ENCODE measurements at regions not wholly inside any gene's neighbourhood (a gene's known extent, or its start where the extent isn't known, plus 50 kb on each side); places are given as distances from the start of the nearest gene placed in this dataset.

DNA sequence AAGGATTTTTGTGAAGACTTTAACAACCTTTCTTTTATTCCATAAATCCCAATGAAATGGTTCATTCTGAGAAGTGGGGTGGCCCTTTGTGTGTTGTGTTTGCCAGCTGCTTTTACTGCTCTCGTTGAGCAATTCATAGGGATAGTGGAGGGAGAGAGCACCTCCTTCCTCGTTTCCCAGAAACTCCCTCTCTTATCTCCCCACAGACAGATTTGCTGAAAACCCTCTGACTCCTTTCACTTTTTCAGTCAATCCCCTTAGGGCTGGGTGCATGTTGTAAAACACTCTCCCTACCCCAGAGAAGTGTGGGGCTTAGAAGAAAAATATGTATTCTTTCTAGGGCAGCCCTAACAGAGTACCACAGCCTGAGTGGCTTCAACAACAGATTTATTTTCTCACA, 557.2 kb upstream of the RGMA start:
- Histone ChIP-seq H3K4me1 (ENCODE audit: low read depth) (no peaks in the 10 kb centered on the region), H3K9me3 (no peaks in the 10 kb centered on the region), H3K36me3 (ENCODE audit: low read depth) (no peaks in the 10 kb centered on the region), H3K4me3 (no peak overlapping the region)
- ATAC-seq, result no peak
- TF ChIP-seq, protein P1, sequence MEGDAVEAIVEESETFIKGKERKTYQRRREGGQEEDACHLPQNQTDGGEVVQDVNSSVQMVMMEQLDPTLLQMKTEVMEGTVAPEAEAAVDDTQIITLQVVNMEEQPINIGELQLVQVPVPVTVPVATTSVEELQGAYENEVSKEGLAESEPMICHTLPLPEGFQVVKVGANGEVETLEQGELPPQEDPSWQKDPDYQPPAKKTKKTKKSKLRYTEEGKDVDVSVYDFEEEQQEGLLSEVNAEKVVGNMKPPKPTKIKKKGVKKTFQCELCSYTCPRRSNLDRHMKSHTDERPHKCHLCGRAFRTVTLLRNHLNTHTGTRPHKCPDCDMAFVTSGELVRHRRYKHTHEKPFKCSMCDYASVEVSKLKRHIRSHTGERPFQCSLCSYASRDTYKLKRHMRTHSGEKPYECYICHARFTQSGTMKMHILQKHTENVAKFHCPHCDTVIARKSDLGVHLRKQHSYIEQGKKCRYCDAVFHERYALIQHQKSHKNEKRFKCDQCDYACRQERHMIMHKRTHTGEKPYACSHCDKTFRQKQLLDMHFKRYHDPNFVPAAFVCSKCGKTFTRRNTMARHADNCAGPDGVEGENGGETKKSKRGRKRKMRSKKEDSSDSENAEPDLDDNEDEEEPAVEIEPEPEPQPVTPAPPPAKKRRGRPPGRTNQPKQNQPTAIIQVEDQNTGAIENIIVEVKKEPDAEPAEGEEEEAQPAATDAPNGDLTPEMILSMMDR (IDR thresholded peaks at IDR 0.05), result no peak
- intact Hi-C loops (cut with DNase I, micrococcal nuclease), result no loop called here
- no peak for DNase-seq

DNA sequence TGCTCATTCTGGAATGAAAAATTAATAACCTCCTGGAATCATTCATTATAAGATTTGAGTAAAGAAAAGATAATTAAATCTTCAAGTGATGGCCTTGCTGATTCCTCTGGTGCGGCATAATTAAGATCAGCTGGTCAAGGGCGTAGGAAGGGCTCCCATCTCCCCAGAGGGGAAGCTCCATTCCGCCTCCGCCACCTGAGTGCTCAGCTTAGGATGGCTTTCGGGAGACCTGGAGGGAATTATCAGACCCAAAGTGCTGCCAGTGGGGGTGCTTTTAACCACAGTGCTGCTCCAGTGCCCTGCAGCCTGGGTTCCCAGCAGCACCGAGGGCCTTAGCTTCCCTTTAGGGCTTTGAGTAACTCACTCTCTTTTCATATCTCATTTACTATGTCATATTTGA, 556.6 kb upstream of the RGMA start:
- TF ChIP-seq, protein P1 (IDR thresholded peaks at IDR 0.05), result no peak
- H3K4me3 ChIP-seq, result no peak overlapping the region

DNA sequence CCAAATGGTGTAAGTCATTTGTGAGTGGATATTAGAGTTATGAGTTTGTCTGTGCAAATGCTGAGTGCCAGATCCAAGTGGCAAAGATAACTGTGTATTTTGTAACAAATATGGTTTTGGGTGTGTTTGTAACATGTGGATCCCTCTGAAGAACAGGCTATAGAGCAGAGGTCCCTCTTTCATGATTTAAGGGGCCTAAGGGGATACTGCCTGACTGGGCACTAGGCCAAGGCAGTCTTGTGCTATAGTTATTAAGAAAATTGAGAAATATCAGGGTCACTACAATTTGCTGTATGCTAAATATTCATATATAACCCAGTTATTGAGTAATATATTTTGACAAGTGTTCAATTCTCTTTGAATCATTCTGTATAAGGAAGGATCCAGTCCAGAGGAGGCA, 555.6 kb upstream of the RGMA start:
- DNase-seq (no peak), ATAC-seq (no peak)
- TF ChIP-seq, protein P1 (IDR thresholded peaks at IDR 0.05), result no peak
- no peaks in the 10 kb centered on the region for H3K4me1 ChIP-seq (ENCODE audit: low read depth)
- H3K36me3 ChIP-seq (ENCODE audit: low read depth), result no peaks in the 10 kb centered on the region
- no peak overlapping the region for H3K4me3 ChIP-seq
- no peaks in the 10 kb centered on the region for H3K9me3 ChIP-seq
- intact Hi-C loops (cut with DNase I, micrococcal nuclease), result no loop called here

More for the DNA sequence above, 556.6 kb upstream of the RGMA start:
- intact Hi-C loops (cut with DNase I, micrococcal nuclease), result no loop called here
- Histone ChIP-seq H3K36me3 (ENCODE audit: low read depth) (no peaks in the 10 kb centered on the region), H3K4me1 (ENCODE audit: low read depth) (no peaks in the 10 kb centered on the region), H3K9me3 (no peaks in the 10 kb centered on the region)
- DNase-seq (no peak), ATAC-seq (no peak)

DNA sequence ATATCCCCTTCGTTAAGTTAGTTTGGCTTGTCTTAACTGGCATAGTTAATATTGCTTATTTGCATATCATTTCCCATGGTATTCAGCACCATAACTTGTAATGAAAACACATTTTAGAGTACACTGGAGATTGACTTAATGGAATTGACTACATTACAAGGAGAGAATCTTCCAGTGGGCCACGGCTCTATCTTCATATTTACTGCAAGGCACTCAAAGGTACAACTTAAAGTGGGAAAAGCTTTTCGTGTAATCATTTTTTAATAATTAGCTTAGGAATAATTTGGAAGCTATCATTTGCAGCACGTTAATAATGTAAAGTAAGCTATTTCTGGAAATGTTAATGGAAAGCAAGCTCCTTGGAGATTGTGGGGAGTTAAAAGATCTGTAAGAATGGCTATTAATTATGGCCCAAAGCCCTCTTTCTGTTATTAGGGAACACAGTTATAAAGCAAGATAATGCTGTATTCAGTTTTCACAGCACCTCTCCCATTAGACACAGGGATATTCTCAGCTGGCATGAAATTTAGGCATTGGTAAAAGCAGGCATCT, 551.5 kb upstream of the RGMA start:
- TF ChIP-seq, protein P1 (IDR thresholded peaks at IDR 0.05), result no peak
- no peaks in the 10 kb centered on the region for H3K36me3 ChIP-seq (ENCODE audit: low read depth)
- DNase-seq (no peak), ATAC-seq (no peak)
- H3K4me3 ChIP-seq, result no peak overlapping the region
- H3K9me3 ChIP-seq, result no peaks in the 10 kb centered on the region
- no peaks in the 10 kb centered on the region for H3K4me1 ChIP-seq (ENCODE audit: low read depth)
- intact Hi-C loops (cut with DNase I, micrococcal nuclease), result no loop called here

DNA sequence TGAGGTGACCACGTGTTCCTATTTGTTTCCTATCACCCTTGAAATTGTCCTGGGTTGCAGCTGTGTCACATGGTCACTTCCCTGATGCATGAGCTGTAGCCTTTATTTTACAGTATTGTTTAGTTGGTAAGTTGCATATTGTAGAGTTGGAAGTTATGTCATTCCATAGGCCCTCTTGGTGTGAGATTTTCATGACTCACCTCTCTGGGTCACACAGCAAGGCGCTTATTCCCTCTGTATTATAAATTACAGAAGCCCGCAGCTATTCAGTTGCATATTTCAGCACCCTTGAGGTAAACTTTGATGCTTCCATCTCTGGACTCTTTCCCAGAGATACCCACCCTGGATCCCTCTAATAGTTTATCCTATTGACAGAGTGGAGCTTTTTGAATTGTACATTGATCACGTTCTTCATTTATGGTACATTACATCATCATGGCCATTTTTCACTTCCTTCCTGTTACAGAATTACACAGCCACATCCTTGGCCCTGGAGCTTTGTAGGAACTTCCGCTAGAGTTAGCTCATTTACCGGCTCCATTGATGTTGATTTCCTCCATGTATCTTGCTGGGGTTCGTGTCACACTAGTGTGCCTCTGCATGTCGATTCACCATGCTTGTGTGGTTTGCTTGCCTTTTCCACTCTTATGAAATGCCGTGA, 543.1 kb upstream of the RGMA start:
- Histone ChIP-seq H3K9me3 (no peaks in the 10 kb centered on the region), H3K4me3 (no peak overlapping the region), H3K4me1 (ENCODE audit: low read depth) (no peaks in the 10 kb centered on the region), H3K36me3 (ENCODE audit: low read depth) (no peaks in the 10 kb centered on the region)
- intact Hi-C loops (cut with DNase I, micrococcal nuclease), result no loop called here
- DNase-seq (no peak), ATAC-seq (no peak)
- TF ChIP-seq, protein P1 (IDR thresholded peaks at IDR 0.05), result no peak

All from mucosa of descending colon (tissue), 3 donors.